Endothelial cell (in vitro differentiated cells): ENCODE measurements at regions not wholly inside any gene's neighbourhood (a gene's known extent, or its start where the extent isn't known, plus 50 kb on each side); places are given as distances from the start of the nearest gene placed in this dataset.

Source experiments
- DNase-seq: peaks from one replicate; pipeline ENCODE4 v3.0.0; 2021; ENCODE audit warnings: low spot score
- H3K27ac Mint-ChIP-seq: one replicate; pipeline ENCODE4 v1.8.0; 2021; ENCODE audit warnings: mixed read lengths, inconsistent platforms; ENCODE audit not compliant: unreplicated experiment
- H3K27me3 Mint-ChIP-seq: one replicate; pipeline ENCODE4 v1.8.0; 2021; ENCODE audit warnings: mild to moderate bottlenecking, moderate library complexity, mixed read lengths, inconsistent platforms; ENCODE audit not compliant: unreplicated experiment
- H3K36me3 Mint-ChIP-seq: one replicate; pipeline ENCODE4 v1.8.0; 2021; ENCODE audit warnings: mild to moderate bottlenecking, low read depth, mixed read lengths, inconsistent platforms; ENCODE audit not compliant: unreplicated experiment
- H3K4me1 Mint-ChIP-seq: one replicate; pipeline ENCODE4 v1.8.0; 2021; ENCODE audit warnings: mild to moderate bottlenecking, mixed read lengths, inconsistent platforms; ENCODE audit not compliant: unreplicated experiment
- H3K4me3 Mint-ChIP-seq: one replicate; pipeline ENCODE4 v1.8.0; 2021; ENCODE audit warnings: mild to moderate bottlenecking, mixed read lengths, inconsistent platforms; ENCODE audit not compliant: unreplicated experiment
- H3K9me3 Mint-ChIP-seq: one replicate; pipeline ENCODE4 v1.8.0; 2021; ENCODE audit warnings: mixed read lengths, inconsistent platforms; ENCODE audit not compliant: unreplicated experiment
- TF ChIP-seq, protein P1 (sequence below): fragments of 200-600 bp; sonication (generic); IDR thresholded peaks from one replicate; pipeline ENCODE4 v1.5.0; 2021; ENCODE audit warnings: antibody characterized with exemption; ENCODE audit not compliant: unreplicated experiment

DNA sequence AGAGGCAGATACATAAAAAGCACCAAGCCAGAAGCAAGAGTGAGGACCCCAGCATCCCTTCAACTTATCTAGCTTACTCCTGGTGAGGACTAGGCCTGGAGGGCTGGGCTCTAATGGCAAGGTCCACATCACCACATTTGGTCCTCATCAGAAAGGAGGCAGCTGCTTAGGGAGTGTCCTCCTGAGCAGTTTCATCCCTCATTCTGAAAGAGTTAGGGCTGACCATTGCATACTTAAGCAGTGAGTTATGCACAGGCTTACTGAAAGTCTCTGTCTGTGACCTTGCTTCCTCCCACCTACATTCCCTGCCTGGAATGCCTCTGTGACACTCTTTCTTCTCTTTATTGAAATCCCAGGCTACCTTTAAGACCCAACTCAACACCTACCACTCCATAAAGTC lies 301.8 kb upstream of the ACVR2A start:
- Mint-ChIP-seq H3K9me3 (no peaks in the 10 kb centered on the region), H3K4me1 (no peaks in the 10 kb centered on the region), H3K4me3 (no peak overlapping the region), H3K36me3 (no peaks in the 10 kb centered on the region), H3K27ac (no peak overlapping the region), H3K27me3 (no peaks in the 10 kb centered on the region)
- TF ChIP-seq, protein P1, sequence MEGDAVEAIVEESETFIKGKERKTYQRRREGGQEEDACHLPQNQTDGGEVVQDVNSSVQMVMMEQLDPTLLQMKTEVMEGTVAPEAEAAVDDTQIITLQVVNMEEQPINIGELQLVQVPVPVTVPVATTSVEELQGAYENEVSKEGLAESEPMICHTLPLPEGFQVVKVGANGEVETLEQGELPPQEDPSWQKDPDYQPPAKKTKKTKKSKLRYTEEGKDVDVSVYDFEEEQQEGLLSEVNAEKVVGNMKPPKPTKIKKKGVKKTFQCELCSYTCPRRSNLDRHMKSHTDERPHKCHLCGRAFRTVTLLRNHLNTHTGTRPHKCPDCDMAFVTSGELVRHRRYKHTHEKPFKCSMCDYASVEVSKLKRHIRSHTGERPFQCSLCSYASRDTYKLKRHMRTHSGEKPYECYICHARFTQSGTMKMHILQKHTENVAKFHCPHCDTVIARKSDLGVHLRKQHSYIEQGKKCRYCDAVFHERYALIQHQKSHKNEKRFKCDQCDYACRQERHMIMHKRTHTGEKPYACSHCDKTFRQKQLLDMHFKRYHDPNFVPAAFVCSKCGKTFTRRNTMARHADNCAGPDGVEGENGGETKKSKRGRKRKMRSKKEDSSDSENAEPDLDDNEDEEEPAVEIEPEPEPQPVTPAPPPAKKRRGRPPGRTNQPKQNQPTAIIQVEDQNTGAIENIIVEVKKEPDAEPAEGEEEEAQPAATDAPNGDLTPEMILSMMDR: no peak
- DNase-seq: no peak

DNA sequence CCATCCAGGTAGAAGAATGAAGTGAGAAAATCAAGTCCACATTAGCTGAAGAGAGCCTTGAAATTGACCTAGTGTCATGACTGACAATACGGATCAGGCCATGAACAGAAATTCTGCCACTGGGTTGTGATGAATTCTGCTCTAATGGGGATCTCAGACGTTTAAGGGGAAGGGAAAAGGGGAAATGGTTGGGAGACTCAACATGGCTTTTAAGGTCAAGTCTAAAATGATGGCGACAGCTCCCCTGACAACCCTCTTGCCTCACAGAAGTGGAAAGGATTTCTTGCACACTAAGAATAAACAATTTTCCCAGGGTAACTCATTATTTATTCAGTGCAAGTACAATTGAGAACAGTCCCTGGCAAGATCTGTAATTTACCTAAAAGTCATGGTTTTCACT lies 302.5 kb upstream of the ACVR2A start:
- Mint-ChIP-seq H3K4me1 (no peaks in the 10 kb centered on the region), H3K27me3 (no peaks in the 10 kb centered on the region), H3K4me3 (no peak overlapping the region), H3K36me3 (no peaks in the 10 kb centered on the region), H3K27ac (no peak overlapping the region), H3K9me3 (no peaks in the 10 kb centered on the region)
- DNase-seq: no peak
- TF ChIP-seq, protein P1: no peak

DNA sequence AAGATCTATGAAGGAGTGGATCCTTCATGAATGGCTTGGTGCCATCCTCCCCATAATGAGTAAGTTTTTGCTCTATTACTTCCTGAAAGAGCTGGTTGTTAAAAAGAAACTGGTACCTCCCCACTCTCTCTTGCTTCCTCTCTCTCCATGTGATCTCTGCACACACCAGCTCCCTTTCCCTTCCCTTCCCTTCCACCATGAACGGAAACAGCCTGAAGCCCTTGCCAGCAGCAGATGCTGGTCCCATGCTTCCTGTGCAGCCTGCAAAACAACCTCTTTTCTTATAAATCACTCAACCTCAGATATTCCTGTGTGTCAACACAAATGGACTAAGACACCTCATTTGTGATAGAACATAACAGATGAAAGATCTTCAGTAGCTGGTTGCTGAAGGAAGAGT lies 303.5 kb upstream of the ACVR2A start:
- peaks cover 1% of the 10 kb centered on the region for H3K27me3 Mint-ChIP-seq
- no peak overlapping the region for H3K4me3 Mint-ChIP-seq
- H3K27ac Mint-ChIP-seq: no peak overlapping the region
- no peaks in the 10 kb centered on the region for H3K36me3 Mint-ChIP-seq
- H3K9me3 Mint-ChIP-seq: no peaks in the 10 kb centered on the region
- H3K4me1 Mint-ChIP-seq: no peaks in the 10 kb centered on the region
- no peak for DNase-seq
- TF ChIP-seq, protein P1: no peak

DNA sequence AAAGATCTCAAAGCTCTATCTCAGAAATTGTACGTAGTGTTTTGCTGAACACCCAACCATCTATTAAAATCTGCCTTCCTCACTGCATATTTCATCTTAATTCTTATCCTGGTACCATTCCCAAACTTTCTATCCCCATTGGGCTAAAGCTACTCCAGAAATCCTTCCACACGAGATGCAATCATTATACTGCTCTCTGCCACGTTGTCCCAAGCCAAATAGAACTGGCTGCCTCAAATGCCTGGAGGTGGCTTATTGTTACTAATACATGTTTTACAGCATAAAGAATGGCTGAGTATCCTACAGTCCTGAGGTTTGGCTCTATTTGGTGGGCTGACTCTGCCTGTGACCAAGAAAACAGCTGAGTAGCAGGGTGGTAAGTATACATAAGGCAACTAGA lies 306.0 kb upstream of the ACVR2A start:
- Mint-ChIP-seq H3K27me3 (peaks cover 2% of the 10 kb centered on the region), H3K4me1 (no peaks in the 10 kb centered on the region)

DNA sequence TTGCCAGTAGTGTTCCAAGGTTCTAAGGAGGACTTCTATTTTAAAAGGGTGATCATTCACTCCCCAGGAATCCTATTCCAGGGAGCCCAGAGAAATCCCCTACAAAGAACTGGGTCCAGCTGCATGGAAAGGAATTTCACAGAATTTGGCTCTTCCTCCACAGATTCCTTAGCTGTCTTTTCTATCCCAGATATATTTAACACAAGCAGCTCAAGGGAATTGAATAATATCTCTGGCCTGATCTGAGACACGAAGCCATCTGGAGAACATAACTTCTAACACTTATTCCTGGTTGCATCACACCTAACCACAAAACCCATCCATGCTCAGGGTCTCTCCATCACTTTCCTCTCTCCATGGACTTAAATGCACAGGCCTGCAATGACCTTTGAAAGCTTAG lies 306.7 kb upstream of the ACVR2A start:
- TF ChIP-seq, protein P1: no peak
- Mint-ChIP-seq H3K9me3 (no peaks in the 10 kb centered on the region), H3K27ac (no peak overlapping the region), H3K4me1 (no peaks in the 10 kb centered on the region), H3K27me3 (peaks cover 3% of the 10 kb centered on the region), H3K36me3 (no peaks in the 10 kb centered on the region), H3K4me3 (no peak overlapping the region)
- no peak for DNase-seq

More for the DNA sequence above, 306.0 kb upstream of the ACVR2A start:
- TF ChIP-seq, protein P1: no peak
- Mint-ChIP-seq H3K36me3 (no peaks in the 10 kb centered on the region), H3K4me3 (no peak overlapping the region), H3K27ac (no peak overlapping the region), H3K9me3 (no peaks in the 10 kb centered on the region)
- no peak for DNase-seq
